Stimulated activated CD8-positive, alpha-beta memory T cell treated with anti-CD3 and anti-CD28 coated beads, Interleukin-7, amount 100 ng/mL, for 1 hour (primary cell): ENCODE measurements at regions not wholly inside any gene's neighbourhood (a gene's known extent, or its start where the extent isn't known, plus 50 kb on each side); places are given as distances from the start of the nearest gene placed in this dataset.
A peak's percentile ranks its signal among the peaks of the same experiment; 100 is the strongest.

ENCODE experiments used
- DNase-seq, 2 donors: peaks; one replicate each; pipeline ENCODE4 v3.0.0-alpha.2; 2020; ENCODE audit warnings: low read depth in 2 of 2

DNA sequence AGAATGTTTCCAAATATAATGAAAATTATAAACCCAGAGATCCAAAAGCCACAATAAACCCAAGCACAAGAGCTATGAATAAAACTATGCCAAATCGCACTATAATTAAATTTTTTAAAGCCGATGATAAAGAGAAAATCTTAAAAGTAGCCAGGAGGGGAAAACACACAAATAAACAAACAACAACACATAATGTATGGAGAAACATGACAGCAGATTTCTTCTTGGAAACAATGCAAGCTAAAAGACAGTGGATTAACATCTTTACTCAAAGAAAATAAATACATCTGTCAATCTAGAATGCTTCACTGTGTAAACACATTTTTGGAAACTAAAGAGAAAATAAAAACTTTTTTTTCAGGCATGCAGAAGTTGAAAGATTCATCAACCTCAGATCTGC, 53.0 kb upstream of the SMOX start:
- DNase-seq, result no peak

DNA sequence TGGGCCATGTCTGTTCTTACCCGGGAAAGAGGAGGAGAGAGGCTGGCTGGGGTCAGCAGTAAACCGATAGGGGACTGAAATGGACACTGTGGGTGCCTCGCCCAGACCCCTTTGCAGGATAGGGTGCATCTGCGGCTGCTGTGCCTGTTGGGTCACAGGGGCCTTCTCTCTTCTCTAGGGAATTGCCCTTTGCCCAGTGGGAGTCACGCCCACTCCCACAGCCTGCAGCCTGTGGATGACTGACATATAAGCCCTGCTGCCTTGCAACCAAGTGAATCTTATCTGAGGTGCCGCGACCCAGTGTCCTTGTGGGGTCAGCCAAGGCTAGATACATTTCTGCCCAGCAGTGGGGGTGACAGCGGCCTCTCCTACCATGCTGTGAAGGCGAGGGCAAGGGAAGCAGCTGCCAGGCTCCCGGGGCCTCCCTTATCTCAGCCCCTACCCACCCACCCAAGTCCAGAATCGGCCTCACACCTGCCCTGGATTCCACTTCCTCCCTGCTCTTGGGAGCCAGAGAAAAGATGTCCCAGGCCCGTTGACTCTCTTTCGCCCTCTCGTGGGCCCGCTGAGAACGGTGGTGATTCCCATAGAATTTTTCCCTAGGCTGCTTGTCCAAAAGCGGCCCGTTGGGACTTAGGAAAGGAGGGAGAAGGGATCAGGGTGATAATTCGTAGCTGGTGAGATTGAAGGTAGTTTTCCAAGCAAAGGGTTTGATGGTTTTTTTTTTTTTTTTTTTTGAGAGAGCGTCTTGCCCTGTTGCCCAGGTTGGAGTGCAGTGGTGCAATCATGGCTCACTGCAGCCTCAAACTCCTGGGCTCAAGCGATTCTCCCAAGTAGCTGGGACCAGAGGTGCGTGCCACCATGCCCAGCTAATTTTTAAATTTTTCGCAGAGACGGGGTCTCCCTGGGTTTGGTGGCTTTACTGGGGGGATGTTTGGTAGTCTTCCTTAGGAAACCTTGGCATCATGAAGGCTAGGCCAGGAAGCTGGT, 56.8 kb upstream of the SMOX start:
- DNase-seq, result no peak

DNA sequence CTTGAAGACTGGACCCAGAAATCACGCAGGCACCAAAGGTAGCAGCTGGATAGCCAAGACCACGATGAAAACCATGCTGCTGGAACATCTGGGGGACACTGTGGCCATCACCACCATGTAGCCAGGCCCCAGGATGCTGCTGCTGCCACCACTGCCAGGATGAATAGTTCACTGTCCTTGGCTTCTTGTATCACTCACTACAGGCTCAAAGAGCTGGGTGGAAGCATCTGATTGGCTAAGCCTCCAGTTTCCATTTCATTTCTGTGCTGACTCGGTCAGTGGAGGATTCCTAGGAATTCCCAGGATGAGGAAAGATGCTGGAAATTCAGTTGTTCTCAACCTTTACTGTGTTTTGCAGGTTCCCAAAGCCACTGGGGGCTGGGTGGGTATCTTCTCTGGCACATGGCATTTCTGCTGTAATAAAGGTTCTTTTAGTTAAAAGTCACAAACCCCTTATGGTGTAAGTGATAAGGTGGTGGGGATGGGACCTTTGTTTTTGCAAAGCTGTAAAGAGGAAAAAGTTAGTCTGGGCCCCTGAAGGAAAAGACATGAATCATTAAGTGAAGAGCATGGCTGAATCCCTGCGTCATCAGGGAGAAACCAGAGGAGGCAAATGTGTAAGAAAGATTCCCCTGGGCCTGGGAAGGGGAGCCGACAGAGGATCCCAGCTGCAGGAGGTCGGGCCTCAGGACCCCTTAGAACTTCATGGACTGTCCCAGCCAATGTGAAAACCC, 57.7 kb upstream of the SMOX start:
- no peak for DNase-seq

GRCh38 chr20:4089756-4090487, 58.7 kb upstream of the SMOX start:
- DNase-seq, result no peak

DNA sequence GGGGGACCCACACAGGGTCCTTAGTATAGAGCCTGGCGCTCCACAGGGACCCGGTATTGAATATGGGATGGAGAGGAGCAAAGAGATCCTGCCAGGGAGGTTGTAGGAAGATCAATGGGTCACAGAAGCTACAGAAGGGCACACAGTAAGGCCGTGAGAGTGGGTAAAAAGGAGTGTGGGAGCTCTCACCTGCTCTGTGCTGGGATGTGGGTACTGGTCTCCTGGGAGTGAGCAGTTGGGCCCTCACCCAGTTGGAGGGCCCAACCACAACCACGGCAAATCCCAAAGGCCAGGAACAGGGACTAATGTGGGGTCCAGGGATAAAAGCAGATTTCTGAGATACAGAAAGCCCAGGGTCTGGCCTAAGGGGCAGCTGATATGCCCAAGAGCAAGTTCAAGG, 59.9 kb upstream of the SMOX start:
- DNase-seq, result no peak

DNA sequence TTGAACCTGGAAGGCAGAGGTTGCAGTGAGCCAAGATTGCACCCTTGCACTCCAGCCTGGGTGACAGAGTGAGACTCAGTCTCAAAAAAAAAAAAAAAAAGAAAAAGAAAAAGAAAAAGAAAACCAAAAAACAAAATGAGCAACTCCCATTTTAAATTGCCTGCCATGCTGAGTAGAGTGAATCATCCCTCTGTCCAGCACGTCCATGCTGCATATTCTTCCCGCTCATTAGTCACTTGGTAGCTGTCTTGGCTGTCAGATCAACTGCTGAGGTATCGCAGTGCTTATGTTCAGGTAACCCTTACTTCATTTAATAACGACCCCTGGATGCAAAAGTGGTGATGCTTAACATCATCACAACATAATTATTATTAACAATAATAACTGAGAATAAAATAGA, 60.7 kb upstream of the SMOX start:
- DNase-seq, result no peak

DNA sequence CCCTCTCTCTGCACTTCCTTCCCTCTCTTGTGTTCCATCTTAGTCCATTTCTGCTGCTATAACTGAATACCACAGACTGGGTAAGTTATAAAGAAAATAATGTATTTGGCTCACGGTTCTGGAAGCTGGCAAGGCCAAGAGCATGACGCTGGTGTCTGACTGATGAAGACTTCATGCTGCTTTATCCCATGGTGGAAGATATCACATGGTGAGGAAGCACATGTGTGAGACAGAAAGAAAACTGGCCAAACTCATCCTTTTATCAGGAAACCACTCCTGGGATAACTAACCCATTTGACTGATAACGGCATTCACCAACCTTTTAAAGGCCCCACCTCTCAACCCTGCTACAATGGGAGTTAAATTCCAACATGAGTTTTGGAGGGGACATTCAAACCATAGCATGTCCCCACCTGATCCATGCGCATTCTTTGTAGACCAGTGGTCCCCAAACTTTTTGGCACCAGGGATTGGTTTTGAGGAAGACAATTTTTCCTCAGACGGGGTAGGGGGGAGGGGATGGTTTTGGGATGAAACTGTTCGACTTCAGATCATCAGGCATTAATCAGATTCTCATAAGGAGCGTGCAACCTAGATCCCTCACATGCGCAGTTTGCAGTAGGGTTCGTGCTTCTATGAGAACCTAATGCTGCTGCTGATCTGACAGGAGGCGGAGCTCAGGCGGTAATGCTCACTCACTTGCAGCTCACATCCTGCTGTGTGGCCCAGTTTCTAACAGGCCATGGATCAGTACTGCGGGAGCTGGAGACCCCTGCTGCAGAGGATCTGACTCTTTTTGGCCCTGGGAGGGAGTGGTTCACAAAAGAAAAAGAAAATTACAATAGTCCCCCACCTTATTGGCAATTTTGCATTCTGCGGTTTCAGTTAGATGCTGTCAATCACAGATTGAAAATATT, 61.6 kb upstream of the SMOX start:
- DNase-seq, result no peak

GRCh38 chr20:4084721-4085120, 63.9 kb upstream of the SMOX start:
- DNase-seq, result no peak

GRCh38 chr20:4084096-4084495, 64.5 kb upstream of the SMOX start:
- no peak for DNase-seq

DNA sequence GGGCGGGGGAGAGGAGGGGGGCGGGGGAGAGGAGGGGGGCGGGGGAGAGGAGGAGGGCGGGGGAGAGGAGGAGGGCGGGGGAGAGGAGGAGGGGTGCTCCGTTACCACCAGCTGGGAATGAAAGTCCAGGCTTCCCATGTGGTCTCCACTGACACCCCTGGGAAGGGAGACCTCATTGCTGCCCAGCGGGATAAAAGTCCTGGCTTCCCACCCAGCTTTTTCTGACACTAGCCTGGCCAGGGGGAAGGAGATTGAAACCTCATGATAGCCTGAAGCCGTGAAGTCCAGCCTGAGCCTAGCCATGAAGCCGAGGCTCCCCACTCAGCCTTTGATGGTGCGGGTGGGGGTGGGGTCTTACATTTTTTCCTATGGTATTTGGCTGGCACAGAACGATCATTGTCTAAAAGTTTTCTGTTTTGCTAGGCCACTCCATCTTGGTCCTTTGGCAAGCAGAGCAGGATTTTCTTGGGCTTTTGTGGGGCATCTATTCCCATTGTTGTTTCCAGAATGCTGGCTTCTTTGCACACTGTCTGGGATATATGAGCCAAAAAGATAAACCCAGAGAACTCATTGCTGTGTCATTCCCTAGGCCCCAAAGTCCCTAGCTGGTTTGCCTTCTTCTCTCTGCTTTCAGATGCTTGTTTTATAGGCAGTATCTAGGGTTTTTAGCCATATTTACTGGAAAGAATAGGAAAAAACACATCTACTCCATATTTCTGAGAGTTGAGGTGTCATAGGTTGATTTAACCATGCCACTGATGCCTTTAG, 65.3 kb upstream of the SMOX start:
- no peak for DNase-seq

DNA sequence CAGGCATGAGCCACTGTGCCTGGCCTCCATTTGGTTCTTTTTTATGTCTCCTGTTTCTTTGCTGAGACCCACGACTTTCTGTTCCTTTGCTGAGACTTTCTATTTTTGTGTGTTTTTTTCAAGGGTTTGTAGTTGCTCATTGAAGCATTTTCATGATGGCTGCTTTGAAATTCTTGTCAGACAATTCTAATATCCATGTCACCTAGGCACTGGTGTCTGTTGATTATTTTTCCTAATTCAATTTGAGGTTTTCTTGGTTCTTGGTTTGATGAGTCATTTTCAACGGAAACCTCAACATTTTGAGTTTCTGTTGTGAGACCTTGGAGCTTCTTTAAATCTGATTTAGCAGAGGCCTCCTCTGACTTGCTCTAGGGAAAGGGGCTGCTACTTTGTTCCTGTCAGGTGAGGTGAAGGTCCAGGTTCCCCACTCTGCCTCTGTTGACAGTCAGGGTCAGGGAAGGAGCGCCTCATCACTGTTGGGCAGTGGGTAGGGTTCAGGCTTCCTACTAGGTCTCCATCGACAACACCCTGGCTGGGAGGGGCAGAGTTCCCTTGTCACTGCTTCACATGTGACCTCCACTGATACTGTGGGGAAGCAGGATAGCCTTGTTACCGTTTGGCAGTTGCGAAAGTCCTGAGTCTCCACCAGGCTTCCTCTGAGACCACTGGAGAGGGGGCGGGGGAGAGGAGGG, 66.1 kb upstream of the SMOX start:
- DNase-seq, result peak in 1 of 2 donors; percentile 4

DNA sequence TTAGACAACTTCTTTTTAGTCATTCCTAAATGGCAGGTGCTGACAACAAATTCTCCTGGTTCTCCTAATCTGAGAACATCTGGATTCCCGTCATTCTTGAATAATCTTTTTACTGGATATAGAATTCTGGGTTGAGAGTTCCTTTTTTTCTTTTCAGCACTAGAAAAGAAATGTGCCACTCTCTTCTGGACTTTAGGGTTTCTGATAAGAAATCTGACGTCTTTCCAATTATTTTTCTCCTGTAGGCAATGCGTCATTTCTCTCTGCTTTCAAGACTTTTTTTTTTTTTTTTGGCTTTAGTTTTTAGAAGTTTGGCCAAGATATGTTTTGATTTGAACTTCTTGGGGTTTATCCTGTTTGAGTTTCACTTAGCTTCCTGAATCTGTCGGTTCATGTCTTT, 66.1 kb upstream of the RNF24 start:
- no peak for DNase-seq

DNA sequence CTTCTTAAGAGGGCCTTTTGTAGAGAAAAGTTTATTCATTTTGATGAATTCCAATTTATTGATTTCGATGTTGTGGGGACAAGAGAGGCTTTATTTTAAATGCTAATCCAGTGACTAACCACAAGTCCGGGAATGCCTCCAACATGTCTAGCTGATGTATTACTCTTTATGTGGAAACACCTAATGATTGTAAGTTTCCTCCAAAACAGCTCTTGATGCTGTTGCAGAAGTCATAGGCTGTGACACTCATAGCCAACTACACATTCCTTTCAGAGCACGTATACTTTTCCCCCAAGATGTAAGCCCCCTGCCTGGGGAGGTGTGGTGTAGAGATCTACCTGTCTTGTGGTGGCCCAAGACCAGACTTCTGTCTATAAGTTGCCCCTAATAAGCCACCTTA, 61.3 kb upstream of the RNF24 start:
- no peak for DNase-seq

DNA sequence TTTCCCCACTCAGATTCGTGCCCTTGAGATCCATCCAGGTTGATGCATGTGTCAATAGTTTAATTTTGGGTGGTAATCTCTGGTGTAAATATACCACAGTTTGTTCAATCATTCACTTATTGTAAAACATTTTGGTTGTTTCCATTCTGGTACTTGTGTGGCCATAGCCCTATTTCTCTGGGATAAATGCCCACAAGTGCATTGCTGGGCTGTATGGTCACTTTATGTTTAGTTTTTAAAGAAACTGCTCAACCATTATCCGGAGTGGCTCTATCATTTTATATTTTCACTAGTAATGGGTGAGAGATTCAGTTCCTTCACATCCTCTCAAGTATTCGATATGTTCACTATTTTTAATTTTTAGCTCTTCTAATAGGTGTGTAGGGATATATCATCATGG, 60.7 kb upstream of the RNF24 start:
- no peak for DNase-seq

GRCh38 chr20:4074877-4075455, 59.6 kb upstream of the RNF24 start:
- DNase-seq, result no peak

GRCh38 chr20:4073852-4074741, 58.7 kb upstream of the RNF24 start:
- no peak for DNase-seq

DNA sequence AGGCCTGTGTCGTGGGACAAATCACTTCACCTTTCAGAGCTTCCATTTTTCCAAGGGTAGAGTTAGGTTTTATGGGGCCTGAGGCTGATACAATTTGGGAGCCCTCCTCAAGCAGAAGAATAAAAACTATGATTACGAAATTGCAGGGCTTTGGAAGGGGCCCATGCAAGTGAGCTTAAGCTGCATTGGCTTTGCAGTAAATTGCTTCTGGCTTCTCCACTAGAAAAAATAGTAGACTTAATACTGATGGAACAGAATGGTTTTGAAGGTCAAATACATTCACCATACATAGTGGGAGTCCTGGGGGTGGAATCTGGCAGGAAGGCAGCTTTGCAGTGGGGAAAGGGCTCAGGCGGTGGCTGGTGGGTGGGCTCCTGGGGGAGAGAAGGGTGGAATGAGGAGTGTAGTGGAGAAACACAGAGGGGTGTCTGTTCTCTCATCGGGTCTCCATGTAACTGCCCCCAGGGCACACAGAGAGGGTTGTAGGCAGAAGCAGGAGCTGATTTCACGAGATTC, 55.9 kb upstream of the RNF24 start:
- DNase-seq, result no peak
